ENCODE measurements at regions not wholly inside any gene's neighbourhood (a gene's known extent, or its start where the extent isn't known, plus 50 kb on each side); places are given as distances from the start of the nearest gene placed in this dataset.

DNA sequence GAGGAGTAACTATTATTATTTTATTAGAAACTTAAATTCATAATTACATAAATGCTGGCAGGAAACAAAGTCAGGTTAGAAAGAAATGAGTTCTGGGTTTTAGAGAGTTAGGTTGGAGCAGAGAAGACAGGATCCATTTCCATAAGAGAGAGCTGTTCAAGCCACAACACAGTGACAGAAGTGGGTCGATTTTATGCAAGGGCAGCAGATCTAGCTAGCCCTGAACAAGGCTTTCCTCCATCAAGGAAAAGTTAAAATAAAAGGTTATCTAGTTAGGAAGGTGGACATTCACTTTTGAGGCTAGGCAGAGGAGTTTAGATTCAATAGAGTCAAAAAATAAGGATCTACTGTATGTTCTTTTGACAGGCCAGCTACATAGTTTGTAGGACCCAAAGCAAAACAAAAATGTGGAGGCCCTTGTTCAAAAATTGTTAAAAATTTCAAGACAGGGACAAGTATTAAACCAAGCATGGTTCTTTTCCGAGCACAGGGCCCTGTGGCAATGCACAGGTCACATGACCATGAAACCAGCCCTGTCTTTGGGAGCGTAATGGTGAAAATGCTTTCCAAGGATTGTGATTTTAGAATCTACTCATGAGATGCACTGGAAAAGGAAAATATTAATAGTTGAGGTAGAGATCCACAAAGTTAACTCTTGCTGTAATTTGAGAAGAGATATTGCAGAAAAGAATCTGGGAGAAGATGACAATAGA lies 91.2 kb upstream of the CREB1 start:
- TF ChIP-seq POLR2A (IDR thresholded peaks at IDR 0.05) (no peak), CTCF (IDR thresholded peaks at IDR 0.05) (no peak)

Measured in uterus (tissue), 2 donors.